ENCODE measurements at regions not wholly inside any gene's neighbourhood (a gene's known extent, or its start where the extent isn't known, plus 50 kb on each side); places are given as distances from the start of the nearest gene placed in this dataset.

DNA sequence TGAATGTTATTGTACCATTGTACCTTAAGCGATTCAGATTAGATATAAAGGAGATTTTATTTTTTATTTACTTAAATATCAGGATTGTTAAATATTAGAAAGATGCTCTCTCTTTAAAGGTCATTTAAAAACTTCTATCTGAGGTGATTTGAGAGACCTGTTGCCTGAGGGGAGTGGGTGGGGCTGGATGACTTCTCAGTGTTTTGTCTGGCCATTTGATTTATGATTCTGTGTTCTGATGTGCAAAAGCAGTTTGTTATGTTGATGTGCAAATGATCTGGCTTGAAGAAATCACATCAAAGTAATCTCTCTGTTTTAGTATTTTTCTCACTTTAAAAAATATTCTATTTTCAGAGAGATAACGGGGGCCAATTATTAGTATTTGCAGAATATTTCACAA is 370.8 kb downstream of the NUP35 start:
- Histone ChIP-seq H4K20me1 (ENCODE audit: insufficient read depth, low read length) (no peaks in the 10 kb centered on the region), H2AFZ (ENCODE audit: low read length) (no peak overlapping the region), H3K4me1 (ENCODE audit: insufficient read depth, low read length) (no peaks in the 10 kb centered on the region), H3K4me3 (ENCODE audit: insufficient read depth, low read length) (no peak overlapping the region), H3K27ac (ENCODE audit: low read depth, low read length) (no peak overlapping the region), H3K79me2 (ENCODE audit: insufficient read depth, low read length) (no peaks in the 10 kb centered on the region), H3K36me3 (ENCODE audit: insufficient read depth, low read length) (no peaks in the 10 kb centered on the region), H3K27me3 (ENCODE audit: insufficient read depth, low read length) (no peaks in the 10 kb centered on the region), H3K9me3 (ENCODE audit: low read depth, low read length) (no peaks in the 10 kb centered on the region), H3K4me2 (ENCODE audit: insufficient read depth, low read length) (no peak overlapping the region)
- TF ChIP-seq, protein P1, sequence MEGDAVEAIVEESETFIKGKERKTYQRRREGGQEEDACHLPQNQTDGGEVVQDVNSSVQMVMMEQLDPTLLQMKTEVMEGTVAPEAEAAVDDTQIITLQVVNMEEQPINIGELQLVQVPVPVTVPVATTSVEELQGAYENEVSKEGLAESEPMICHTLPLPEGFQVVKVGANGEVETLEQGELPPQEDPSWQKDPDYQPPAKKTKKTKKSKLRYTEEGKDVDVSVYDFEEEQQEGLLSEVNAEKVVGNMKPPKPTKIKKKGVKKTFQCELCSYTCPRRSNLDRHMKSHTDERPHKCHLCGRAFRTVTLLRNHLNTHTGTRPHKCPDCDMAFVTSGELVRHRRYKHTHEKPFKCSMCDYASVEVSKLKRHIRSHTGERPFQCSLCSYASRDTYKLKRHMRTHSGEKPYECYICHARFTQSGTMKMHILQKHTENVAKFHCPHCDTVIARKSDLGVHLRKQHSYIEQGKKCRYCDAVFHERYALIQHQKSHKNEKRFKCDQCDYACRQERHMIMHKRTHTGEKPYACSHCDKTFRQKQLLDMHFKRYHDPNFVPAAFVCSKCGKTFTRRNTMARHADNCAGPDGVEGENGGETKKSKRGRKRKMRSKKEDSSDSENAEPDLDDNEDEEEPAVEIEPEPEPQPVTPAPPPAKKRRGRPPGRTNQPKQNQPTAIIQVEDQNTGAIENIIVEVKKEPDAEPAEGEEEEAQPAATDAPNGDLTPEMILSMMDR (IDR thresholded peaks at IDR 0.05; ENCODE audit: extremely low read depth, low read depth, low read length), result no peak
- DNase-seq (ENCODE audit: insufficient read length, low spot score, missing footprints), result no peak

DNA sequence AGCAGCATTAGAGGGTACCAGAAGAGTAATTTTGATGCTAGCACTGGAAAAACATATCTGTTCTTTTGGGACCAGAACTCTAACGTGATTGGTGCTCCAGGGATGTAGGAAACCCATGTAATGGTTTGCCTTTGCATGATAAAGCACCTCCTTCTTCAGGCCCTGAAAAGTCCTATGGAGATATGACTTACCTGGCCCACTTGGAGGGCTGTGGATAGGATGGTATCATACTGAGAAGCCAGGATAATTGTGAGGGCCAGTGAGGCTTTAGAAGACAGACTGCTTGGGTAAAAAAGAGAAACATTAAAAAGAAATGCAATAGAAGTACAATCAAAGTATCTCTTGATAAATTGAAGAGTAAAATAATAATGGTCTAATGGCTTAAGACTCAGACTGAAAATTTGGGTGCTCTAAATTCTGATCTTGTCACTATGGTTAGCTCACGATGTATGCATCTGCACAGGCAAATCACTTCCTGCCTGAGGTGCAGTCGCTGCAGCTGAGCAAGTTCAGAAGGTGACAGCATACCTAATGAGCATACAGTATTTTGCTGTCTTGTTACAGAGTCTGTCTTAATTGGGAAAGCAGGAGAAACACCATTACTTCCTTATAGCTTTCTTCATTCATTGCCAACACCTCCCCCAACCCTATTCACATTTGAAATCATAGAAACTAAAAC is 371.5 kb downstream of the NUP35 start:
- H3K27ac ChIP-seq (ENCODE audit: low read depth, low read length), result no peak overlapping the region
- no peak for DNase-seq (ENCODE audit: insufficient read length, low spot score, missing footprints)
- no peaks in the 10 kb centered on the region for H3K27me3 ChIP-seq (ENCODE audit: insufficient read depth, low read length)
- no peaks in the 10 kb centered on the region for H3K4me1 ChIP-seq (ENCODE audit: insufficient read depth, low read length)
- TF ChIP-seq, protein P1 (IDR thresholded peaks at IDR 0.05; ENCODE audit: extremely low read depth, low read depth, low read length), result no peak
- no peaks in the 10 kb centered on the region for H3K79me2 ChIP-seq (ENCODE audit: insufficient read depth, low read length)
- H3K4me2 ChIP-seq (ENCODE audit: insufficient read depth, low read length), result no peak overlapping the region
- no peak overlapping the region for H3K4me3 ChIP-seq (ENCODE audit: insufficient read depth, low read length)
- no peaks in the 10 kb centered on the region for H4K20me1 ChIP-seq (ENCODE audit: insufficient read depth, low read length)
- no peaks in the 10 kb centered on the region for H3K9me3 ChIP-seq (ENCODE audit: low read depth, low read length)
- no peaks in the 10 kb centered on the region for H3K36me3 ChIP-seq (ENCODE audit: insufficient read depth, low read length)
- H2AFZ ChIP-seq (ENCODE audit: low read length), result no peak overlapping the region

DNA sequence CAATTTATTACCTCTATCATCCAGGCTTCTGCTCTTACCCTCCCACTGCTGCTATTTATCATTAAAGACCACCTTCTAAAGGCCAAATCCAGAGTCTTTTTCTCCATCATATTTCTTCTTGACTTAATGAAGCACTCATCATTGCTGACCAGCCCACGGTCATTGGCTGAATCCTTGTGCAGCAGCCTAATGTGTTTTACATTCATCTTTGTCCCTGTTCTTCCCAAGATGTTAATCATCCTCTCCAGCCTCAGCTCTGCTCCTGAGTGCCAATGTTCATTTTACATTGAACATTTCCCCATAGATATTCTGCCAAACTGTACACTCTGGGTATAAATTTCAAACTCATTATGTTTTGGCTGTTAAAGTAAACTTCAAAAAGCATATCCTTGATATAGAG is 373.6 kb downstream of the NUP35 start:
- TF ChIP-seq, protein P1 (IDR thresholded peaks at IDR 0.05; ENCODE audit: extremely low read depth, low read depth, low read length), result no peak

DNA sequence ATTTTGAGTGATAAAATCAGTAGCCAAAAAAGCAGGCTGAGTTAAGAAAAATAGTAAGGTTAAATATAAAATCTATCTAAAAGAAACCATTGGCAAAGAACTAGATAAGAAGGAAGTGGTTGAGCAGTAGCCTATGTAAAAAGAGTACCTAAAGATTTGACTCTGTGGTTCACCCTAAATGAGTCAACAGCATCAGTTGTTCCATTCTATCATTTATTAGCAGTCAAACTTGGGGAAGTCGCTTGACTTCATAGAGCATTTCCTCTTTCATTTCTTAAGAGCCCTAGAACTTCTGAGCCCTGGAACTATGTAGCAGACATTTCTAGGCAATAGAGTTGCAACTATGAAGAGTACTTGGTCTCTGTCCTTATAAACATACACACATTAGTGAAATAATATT is 381.7 kb downstream of the NUP35 start:
- TF ChIP-seq, protein P1 (IDR thresholded peaks at IDR 0.05; ENCODE audit: extremely low read depth, low read depth, low read length), result no peak
- H3K79me2 ChIP-seq (ENCODE audit: insufficient read depth, low read length), result no peaks in the 10 kb centered on the region
- no peaks in the 10 kb centered on the region for H3K36me3 ChIP-seq (ENCODE audit: insufficient read depth, low read length)
- H3K27ac ChIP-seq (ENCODE audit: low read depth, low read length), result no peak overlapping the region
- peaks cover 1% of the 10 kb centered on the region for H3K9me3 ChIP-seq (ENCODE audit: low read depth, low read length)
- H3K4me2 ChIP-seq (ENCODE audit: insufficient read depth, low read length), result no peak overlapping the region
- no peaks in the 10 kb centered on the region for H4K20me1 ChIP-seq (ENCODE audit: insufficient read depth, low read length)
- no peak overlapping the region for H2AFZ ChIP-seq (ENCODE audit: low read length)
- H3K27me3 ChIP-seq (ENCODE audit: insufficient read depth, low read length), result no peaks in the 10 kb centered on the region
- H3K4me3 ChIP-seq (ENCODE audit: insufficient read depth, low read length), result no peak overlapping the region
- no peak for DNase-seq (ENCODE audit: insufficient read length, low spot score, missing footprints)
- H3K4me1 ChIP-seq (ENCODE audit: insufficient read depth, low read length), result no peaks in the 10 kb centered on the region

More for the DNA sequence above, 373.6 kb downstream of the NUP35 start:
- Histone ChIP-seq H2AFZ (ENCODE audit: low read length) (no peak overlapping the region), H3K79me2 (ENCODE audit: insufficient read depth, low read length) (no peaks in the 10 kb centered on the region), H3K27ac (ENCODE audit: low read depth, low read length) (no peak overlapping the region), H3K36me3 (ENCODE audit: insufficient read depth, low read length) (no peaks in the 10 kb centered on the region), H3K4me3 (ENCODE audit: insufficient read depth, low read length) (no peak overlapping the region), H3K4me1 (ENCODE audit: insufficient read depth, low read length) (no peaks in the 10 kb centered on the region), H4K20me1 (ENCODE audit: insufficient read depth, low read length) (no peaks in the 10 kb centered on the region), H3K27me3 (ENCODE audit: insufficient read depth, low read length) (no peaks in the 10 kb centered on the region), H3K9me3 (ENCODE audit: low read depth, low read length) (no peaks in the 10 kb centered on the region), H3K4me2 (ENCODE audit: insufficient read depth, low read length) (no peak overlapping the region)
- no peak for DNase-seq (ENCODE audit: insufficient read length, low spot score, missing footprints)

Measured in osteoblast (primary cell).